Mucosa of rectum (tissue), 2 donors: ENCODE measurements at regions not wholly inside any gene's neighbourhood (a gene's known extent, or its start where the extent isn't known, plus 50 kb on each side); places are given as distances from the start of the nearest gene placed in this dataset.
"Not testable (repeated sequence)": the region's sequence is repeated elsewhere in the genome, so short reads cannot be mapped to it uniquely, and the experiment has no call there.

ENCODE experiments used
- H3K27ac ChIP-seq, 2 donors: one replicate each; pipeline ENCODE4 v1.7.0; 2013; ENCODE audit warnings: inconsistent platforms in 2 of 2, low read depth in 2 of 2, low read length in 2 of 2
- H3K27me3 ChIP-seq, 2 donors: one replicate each; pipeline ENCODE4 v1.7.0; 2013; ENCODE audit warnings: low read length in 2 of 2; ENCODE audit not compliant: control insufficient read depth in 2 of 2, insufficient read depth in 2 of 2
- H3K36me3 ChIP-seq, 2 donors: one replicate each; pipeline ENCODE4 v1.7.0; 2013; ENCODE audit warnings: low read length in 2 of 2; ENCODE audit not compliant: control insufficient read depth in 2 of 2, insufficient read depth in 2 of 2
- H3K4me1 ChIP-seq, 2 donors: one replicate each; pipeline ENCODE4 v1.7.0; 2013; ENCODE audit warnings: low read length in 2 of 2, mild to moderate bottlenecking in 1 of 2; ENCODE audit not compliant: control insufficient read depth in 2 of 2, insufficient read depth in 2 of 2
- H3K4me3 ChIP-seq, 2 donors: one replicate each; pipeline ENCODE4 v1.7.0; 2013; ENCODE audit warnings: low read length in 2 of 2
- H3K9ac ChIP-seq, 2 donors: one replicate each; pipeline ENCODE4 v1.7.0; 2013; ENCODE audit warnings: low read length in 2 of 2, low read depth in 1 of 2, mild to moderate bottlenecking in 1 of 2
- H3K9me3 ChIP-seq, 2 donors: one replicate each; pipeline ENCODE4 v1.7.0; 2013; ENCODE audit warnings: low read length in 2 of 2; ENCODE audit not compliant: control insufficient read depth in 2 of 2
- donor health status: healthy.
- donor health status: Normal muscosa, but diverticular disease.

DNA sequence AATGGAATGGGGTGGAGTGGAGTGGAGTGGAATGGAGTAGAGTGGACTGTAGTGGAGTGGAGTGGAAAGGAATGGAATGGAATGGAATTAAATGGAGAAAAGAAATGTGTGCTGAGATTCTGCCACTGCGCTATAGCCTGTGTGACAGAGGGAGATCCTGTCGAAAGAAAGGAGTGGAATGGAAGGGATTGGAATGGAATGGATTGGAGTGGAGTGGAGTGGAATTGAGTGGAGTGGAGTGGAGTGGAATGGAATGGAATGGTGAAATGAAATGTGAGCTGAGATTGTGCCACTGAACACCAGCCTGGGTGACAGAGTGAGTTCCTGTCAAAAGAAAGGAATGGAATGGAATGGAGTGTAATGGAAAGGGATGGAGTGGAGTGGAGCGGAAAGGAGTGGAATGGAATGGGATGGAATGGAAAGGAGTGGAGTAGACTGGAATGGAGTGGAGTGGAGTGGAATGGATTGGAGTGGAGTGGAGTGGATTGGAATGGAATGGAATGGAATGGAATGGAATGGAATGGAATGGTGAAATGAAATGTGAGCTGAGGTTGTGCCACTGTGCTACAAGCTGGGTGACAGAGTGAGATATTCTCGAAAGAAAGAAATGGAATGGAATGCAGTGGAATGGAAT, 603.3 kb downstream of the TP53TG3F start:
- H3K9ac ChIP-seq, H3K4me1 ChIP-seq, H3K36me3 ChIP-seq, H3K4me3 ChIP-seq, H3K27ac ChIP-seq, H3K27me3 ChIP-seq: not testable (repeated sequence)
- peaks cover 9 to 20% of the 10 kb centered on the region in 2 donors for H3K9me3 ChIP-seq

DNA sequence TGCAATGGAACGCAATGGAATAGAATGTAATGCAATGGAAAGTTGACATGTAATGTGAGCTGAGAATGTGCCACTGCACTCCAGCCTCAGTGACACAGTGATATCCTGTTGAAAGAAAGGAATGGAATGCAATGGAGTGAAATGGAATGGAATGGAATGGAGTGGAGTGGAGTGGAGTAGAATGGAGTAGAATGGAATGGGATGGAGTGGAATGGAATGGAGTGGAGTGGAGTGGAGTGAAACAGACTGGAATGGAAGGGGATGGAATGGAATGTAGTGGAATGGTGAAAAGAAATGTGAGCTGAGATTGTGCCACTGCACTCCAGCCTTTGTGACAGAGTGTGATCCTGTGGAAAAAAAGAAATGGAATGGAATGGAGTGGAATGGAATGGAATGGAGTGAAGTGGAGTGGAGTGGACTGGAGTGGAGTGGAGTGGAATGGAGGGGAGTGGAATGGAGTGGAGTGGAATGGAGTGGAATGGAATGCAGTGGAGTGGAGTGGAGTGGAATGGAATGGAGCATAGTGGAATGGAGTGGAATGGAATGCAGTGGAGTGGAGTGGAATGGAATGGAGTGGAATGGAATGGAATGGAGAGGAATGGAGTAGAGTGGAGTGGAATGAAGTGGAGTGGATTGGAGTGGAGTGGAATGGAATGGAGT, 604.2 kb downstream of the TP53TG3F start:
- not testable (repeated sequence) for H3K27me3 ChIP-seq, H3K36me3 ChIP-seq, H3K27ac ChIP-seq, H3K4me3 ChIP-seq, H3K9ac ChIP-seq, H3K4me1 ChIP-seq
- peaks cover 10 to 25% of the 10 kb centered on the region in 2 donors for H3K9me3 ChIP-seq

DNA sequence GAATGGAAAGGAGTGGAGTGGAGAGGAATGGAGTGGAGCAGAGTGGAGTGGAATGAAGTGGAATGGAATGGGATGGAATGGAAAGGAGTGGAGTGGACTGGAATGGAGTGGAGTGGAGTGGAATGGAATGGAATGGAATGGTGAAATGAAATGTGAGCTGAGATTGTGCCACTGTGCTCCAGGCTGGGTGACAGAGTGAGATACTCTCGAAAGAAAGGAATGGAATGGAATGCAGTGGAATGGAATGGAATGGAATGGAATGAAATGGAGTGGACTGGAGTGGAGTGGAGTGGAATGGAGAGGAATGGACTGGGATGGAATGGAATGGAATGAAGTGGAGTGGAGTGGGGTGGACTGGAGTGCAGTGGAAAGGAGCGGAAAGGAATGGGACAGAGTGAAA, 605.2 kb downstream of the TP53TG3F start:
- H3K4me3 ChIP-seq, H3K4me1 ChIP-seq, H3K27ac ChIP-seq, H3K27me3 ChIP-seq, H3K9ac ChIP-seq, H3K36me3 ChIP-seq: not testable (repeated sequence)
- H3K9me3 ChIP-seq = peaks cover 15 to 30% of the 10 kb centered on the region in 2 donors

- not testable (repeated sequence) for H3K4me3 ChIP-seq, H3K4me1 ChIP-seq, H3K27ac ChIP-seq, H3K9ac ChIP-seq, H3K36me3 ChIP-seq, H3K27me3 ChIP-seq
- peaks cover 18 to 30% of the 10 kb centered on the region in 2 donors for H3K9me3 ChIP-seq
Measured at GRCh38 chr16:34069731-34070130, 610.3 kb downstream of the TP53TG3F start.

- peaks cover 6 to 70% of the 10 kb centered on the region in 2 donors for H3K9me3 ChIP-seq
Measured at GRCh38 chr16:34078691-34079090, 619.3 kb downstream of the TP53TG3F start.

GRCh38 chr16:34085038-34085437, 625.6 kb downstream of the TP53TG3F start:
- not testable (repeated sequence) for H3K9ac ChIP-seq, H3K4me1 ChIP-seq, H3K36me3 ChIP-seq, H3K4me3 ChIP-seq, H3K27me3 ChIP-seq, H3K27ac ChIP-seq
- peaks cover 17 to 75% of the 10 kb centered on the region in 2 donors for H3K9me3 ChIP-seq

More at GRCh38 chr16:34078691-34079090, 619.3 kb downstream of the TP53TG3F start:
- Histone ChIP-seq H3K4me1 (no peaks in the 10 kb centered on the region), H3K36me3 (no peaks in the 10 kb centered on the region), H3K9ac (no peak overlapping the region), H3K27ac (no peak overlapping the region), H3K27me3 (no peaks in the 10 kb centered on the region), H3K4me3 (no peak overlapping the region)

DNA sequence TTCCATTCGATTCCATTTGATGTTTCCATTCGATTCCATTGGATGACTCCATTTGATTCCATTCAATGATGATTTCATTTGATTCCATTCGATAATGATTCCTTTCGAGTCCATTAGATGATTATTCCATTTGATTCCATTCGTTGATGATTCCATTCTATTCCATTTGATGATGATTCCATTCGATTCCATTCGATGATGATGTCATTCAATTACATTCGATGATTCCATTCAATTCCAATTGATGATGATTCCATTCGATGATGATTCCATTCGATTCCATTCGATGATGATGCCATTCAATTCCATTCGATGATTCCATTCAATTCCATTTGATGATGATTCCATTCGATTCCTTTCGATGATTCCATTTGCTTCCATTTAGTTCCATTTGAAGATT, 635.6 kb downstream of the TP53TG3F start:
- not testable (repeated sequence) for H3K27me3 ChIP-seq, H3K36me3 ChIP-seq, H3K4me3 ChIP-seq, H3K4me1 ChIP-seq, H3K27ac ChIP-seq, H3K9ac ChIP-seq
- H3K9me3 ChIP-seq = peaks cover 16 to 57% of the 10 kb centered on the region in 2 donors

- peaks cover 12 to 44% of the 10 kb centered on the region in 2 donors for H3K9me3 ChIP-seq
- not testable (repeated sequence) for H3K4me3 ChIP-seq, H3K4me1 ChIP-seq
Measured at GRCh38 chr16:34096911-34097310, 637.5 kb downstream of the TP53TG3F start.

GRCh38 chr16:34097326-34097725, 637.9 kb downstream of the TP53TG3F start:
- H3K9me3 ChIP-seq = peaks cover 12 to 41% of the 10 kb centered on the region in 2 donors
- not testable (repeated sequence) for H3K36me3 ChIP-seq

More at GRCh38 chr16:34096911-34097310, 637.5 kb downstream of the TP53TG3F start:
- not testable (repeated sequence) for H3K9ac ChIP-seq, H3K36me3 ChIP-seq, H3K27me3 ChIP-seq, H3K27ac ChIP-seq

GRCh38 chr16:34098033-34098432, 638.6 kb downstream of the TP53TG3F start:
- not testable (repeated sequence) for H3K36me3 ChIP-seq, H3K27me3 ChIP-seq, H3K4me3 ChIP-seq, H3K9ac ChIP-seq, H3K4me1 ChIP-seq, H3K27ac ChIP-seq
- H3K9me3 ChIP-seq = peaks cover 12 to 35% of the 10 kb centered on the region in 2 donors

More at GRCh38 chr16:34097326-34097725, 637.9 kb downstream of the TP53TG3F start:
- H3K9ac ChIP-seq, H3K27ac ChIP-seq, H3K4me3 ChIP-seq, H3K4me1 ChIP-seq, H3K27me3 ChIP-seq: not testable (repeated sequence)
